GM19023 (cell line): ENCODE measurements at regions not wholly inside any gene's neighbourhood (a gene's known extent, or its start where the extent isn't known, plus 50 kb on each side); places are given as distances from the start of the nearest gene placed in this dataset.
A peak's percentile ranks its signal among the peaks of the same experiment; 100 is the strongest.

Experiments used
- ATAC-seq: cut with Tn5 transposase; IDR thresholded peaks from one replicate; pipeline ENCODE4 v1.9.1; 2021; ENCODE audit warnings: mild to moderate bottlenecking, moderate library complexity; ENCODE audit not compliant: unreplicated experiment

DNA sequence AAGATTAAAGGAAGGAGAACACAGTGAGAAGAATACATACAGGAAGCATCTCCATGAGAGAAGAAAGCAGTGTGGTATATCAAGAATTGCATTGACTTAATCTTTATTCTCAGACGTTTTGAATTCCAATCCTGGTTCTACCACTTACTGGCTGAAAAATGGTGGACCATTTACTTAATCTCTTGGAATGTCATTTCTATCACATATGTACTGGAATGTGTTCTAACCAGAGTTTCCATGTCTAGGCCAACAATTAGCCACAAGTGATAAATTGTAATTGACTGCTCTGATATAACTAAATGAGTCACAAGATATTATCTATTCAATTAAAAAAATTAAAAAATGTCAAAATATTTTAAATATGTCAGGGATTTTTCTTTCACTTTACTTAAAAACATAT lies 626.1 kb downstream of the PTPRC start:
- no peak for ATAC-seq

DNA sequence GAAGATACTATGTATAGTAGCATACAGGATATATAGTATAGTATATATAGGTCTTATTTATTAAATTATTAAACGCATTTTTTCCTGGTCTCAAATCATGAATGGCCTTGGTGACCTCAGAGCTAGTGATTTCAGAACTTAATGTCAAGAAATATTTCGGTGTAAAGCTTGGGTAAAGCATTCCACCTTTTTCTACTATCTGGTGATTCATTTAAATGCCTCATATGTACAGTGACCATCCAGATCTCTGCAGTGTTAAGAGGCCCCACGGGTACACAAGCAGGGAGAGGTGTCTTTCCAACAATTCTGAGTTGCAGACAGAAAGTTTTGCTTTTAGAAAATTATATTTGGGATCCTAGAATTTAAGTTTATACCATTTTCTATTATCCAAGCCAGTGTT lies 626.5 kb downstream of the PTPRC start:
- ATAC-seq, result no peak

DNA sequence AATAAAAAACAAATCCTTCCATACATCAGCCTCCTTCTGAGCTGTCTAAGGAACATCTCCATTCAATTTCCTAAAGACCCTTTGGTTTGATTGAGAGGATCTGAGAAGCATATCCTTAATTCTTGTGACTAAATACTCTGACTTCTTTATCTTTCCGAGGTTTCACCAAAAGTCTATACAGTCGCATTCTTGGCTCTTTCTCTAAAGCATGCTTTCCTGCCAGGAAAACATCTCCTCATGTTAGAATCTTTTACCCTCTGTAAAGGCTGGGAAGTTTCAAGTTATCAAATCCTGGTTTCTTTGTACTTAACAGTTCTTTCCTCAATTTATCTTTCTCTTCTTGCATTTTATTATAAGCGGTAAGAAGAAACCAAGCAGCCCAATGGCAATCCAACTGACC lies 630.4 kb downstream of the PTPRC start:
- no peak for ATAC-seq

DNA sequence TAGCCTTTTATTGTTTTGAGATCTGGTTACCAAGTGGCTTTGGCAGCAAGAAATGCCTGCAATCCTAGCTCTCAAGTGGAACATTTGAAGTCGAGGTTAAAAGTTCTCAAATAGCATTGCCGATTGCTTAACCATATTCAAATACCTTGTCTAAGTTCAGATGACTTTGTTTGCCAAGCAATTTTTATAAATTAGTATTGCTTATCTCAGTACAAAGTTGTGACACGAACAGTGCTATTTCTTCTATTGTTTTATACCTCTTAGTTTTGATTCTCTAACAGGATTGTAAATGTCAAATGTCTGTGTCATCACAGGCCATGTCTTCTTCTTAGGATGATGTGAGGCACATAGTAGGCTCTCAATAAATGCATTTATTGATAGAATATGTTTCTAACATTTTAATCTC lies 633.3 kb downstream of the PTPRC start:
- no peak for ATAC-seq

DNA sequence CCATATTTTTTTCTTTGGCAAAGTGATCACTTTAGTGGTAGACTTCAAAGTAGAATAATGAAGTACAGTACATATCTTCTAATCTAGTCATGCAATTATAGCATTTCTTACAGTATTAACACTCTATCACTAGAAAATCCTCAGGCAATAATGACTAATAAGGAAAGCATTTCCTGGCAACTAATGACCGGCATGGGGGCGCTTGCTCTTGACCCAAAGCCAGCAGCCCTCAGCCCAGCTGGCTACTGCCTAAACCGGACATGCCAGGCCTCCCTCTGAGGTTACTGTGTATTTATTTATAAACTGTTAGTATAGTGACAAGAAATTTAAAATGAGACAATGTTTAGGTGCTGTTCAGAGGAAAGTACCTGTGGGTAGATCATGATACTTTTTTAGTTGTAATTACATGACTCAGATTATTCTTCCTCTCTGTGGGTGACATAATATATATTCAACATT lies 633.8 kb downstream of the PTPRC start:
- peak; percentile 70 for ATAC-seq

DNA sequence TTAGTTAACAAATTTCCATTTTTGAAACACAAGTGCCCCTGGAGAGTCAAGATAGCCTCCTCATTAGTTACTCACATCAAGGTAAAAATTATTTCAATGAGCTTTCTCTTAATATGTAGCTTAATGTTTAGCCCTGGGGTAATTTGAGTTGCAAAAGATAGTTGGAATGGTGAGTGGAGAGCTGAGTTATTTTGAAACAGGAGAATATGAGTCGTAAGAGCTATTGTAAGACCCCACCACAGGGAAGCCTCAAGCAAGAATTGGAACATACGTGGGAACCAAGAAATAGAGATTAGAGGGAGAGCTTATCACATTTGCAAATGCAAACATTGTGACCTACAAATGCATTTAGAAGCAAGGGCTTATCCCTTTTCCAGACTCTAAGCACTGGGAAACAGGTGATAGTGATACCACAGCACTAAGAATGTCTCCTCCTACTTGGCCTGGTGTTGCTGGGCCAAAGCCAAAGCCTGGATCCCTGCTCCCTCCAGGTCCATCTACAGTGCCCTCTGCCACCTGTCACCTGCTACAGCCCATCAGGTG lies 635.1 kb downstream of the PTPRC start:
- ATAC-seq, result no peak

DNA sequence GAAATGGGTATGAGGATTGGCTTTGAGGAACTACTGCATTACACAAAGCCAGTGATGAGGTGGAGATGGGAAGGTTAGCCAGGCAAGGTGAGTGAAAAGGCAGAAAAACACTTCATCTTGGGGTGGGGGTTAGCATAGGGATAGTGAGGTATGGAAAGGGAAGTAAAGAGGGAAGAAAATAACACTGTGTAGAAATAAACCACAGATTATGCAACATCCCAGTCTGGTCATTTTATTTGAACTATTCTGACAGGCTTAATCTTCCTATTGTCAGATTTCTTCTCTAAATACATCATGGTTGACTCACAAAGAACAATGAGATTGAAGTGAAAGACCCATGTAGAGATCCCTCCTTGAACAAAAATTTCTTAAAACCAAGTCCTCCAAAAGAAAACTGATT lies 640.2 kb downstream of the PTPRC start:
- ATAC-seq, result no peak

DNA sequence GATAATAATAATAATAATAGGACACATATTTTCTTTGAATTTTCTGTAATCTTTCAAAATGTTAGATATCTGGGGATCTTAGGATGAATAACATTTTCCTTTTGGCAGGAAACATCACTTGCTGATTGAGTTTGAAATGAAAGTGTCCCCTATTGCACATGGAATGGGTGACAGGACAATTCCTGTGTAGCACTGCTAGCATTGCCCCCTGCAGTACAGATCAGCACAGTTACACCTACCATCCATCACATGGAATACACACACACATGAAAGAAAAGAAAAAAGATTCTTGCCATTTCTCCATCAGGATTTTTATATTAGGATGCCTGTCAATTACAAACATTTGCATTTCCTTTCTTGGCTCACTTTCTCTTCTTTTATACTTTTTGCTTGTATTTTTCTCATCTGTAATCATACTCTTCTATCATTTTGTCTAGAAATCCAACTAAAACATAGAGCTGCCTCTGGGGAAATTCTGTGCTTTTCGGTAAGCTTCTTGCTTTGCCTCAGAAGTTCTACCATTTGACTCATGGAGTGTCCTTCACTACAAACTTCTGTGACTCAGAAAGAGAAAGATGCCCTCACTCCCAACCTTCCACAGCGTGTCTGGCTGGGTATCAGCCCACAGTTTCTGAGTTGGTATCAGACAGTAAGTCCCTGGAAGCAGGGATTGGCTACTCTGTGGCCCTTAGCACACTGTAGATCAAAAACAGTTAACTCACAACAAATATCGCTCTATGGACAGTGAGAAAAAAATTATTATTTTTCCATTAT lies 641.2 kb downstream of the PTPRC start:
- peak; percentile 70 for ATAC-seq

DNA sequence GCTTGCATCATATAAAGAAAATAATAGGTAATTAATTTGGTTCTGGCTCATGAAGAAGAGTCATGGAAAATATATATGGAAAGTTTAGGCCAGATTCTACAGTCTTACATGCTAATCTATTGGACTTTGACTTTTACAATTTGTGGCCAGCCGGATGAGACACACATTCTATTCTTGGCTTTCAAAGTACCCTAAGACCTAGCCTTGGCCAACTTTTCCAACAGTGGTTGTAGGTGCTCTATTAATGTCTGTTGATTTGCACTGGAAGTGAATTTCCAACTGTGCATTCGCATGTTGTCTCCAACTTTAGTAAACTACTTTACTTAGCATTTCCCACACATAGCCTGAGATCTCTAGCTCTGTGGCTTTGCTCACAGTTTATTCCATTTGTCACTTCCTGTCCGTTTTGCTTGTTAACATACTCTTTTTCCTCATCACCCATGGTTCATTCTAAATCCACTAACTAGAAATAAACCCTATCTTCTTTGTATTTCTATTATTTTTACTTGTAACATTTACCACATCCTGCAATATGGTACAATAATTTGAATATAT lies 644.0 kb downstream of the PTPRC start:
- no peak for ATAC-seq

DNA sequence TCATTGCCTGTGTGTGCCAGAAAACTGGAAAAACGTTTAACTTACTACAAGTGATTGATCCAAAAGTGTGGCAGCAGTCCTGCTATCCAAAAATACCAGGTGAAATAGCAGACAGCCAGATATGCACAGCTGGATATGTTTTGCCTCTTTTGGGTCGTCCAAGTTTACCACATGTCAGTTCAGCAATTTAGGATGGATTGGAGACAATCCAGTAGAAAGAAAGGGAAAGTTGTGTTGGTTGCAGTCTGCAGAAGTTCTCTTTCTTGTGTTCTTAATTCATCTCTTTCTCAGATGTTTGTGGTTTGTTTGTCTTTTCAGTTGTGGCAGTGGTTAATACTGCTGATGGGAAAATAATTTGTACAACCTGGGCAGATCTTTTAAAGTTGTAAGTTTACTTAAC lies 645.0 kb downstream of the PTPRC start:
- ATAC-seq, result no peak

DNA sequence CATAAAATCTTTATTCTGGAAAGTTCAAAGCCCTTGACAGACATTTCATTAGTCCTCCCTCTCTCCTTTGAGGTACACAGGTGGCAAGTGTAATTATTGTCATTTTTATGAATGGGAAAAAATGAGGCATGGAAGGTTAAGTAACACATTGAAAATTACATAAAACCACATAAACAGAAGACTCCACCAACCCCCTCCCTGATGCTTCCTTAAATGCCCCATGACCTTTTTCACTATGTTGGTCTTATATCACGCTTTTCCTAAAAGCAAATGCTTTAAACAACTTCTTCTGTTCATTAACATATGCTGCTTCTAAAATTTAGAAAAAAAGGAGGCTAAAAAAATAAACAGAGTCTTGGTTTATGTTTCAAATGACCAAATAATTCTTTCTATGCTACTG lies 648.4 kb downstream of the PTPRC start:
- ATAC-seq, result no peak

DNA sequence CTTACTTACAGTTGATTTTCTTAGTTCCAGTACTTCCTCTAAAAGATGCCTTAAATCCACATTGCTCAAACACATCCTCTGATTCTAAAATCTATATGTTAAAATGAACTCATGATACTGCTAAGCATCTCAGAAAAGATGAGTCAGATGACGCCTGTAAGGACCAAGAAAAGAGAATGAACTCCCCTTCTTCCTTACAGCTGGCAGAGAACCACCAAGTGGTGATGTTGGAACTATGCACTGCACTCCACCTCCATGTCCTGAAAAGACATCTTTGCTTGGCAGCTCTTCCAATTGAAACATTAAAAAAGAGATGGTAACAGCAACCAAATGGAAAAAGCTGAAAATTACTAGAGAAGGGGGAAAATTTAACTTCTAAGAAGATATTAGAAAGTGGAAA lies 648.8 kb downstream of the PTPRC start:
- ATAC-seq, result no peak

DNA sequence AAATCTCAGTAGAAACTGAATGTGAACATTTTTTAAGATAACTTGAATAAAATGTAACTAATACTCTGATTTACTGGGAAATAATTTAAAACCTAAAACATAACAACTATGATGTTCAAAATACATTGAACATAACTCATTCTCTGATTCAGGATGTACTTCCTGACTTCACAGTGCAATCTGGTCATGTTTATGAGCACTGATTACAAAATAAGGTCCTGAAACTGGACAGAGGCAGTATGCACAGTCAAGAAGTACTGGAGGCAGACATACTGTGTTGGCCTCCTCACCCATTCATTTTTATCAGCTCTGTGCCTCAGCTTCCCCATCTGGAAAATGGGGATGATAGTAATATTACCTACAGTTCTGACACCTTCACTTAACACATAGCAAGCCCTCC lies 651.3 kb downstream of the PTPRC start:
- ATAC-seq, result no peak

DNA sequence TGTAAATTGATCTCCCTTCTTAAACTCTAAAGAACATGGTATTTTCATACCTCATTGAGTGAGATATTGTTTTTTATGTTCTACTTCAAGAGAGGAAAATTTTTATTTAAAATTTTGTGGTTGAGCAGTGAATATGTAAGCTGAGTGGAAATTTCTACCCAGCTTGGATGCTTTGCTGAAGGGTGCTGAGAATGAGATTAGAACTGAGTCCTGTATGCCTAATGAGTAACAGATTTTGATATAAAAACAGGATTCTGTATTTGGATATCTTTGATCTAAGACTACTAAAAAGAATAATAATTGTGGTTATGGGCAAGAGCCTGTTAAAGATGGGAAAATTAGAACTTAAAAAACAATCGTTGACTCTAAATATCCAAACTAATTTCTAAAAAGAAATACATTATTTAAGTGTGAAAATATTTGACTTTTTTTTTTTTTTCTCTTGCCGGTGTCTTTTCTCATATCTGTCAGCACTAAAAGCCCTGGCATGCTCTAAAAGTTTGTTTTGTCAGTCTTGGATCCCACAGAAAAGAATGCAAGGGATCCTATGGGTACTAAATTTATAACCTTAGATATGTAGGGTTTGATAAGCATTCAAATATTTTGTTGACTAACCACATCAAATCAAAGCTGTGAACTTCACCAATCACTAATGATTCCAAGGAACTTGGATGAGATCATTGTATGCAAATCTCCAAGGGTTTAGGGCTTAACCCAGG lies 652.3 kb downstream of the PTPRC start:
- ATAC-seq, result no peak

DNA sequence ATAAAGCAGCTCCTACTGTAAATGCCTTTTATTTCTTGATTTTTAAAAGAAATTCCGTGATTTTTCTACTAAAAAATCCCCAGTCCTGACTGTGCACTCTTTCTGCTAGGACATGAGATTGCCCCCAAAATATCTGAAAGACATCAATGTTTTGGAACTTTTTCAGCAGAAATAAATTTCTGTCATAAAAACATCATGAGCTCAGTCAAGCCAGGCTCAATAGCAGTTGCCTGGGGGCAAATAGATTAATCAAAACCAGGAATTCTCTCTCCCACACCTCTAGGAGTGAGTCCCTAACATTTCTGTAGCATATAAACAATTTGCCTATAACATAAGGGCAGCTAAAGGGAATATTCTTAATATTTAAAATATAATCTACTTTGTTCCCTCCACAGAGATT lies 654.1 kb downstream of the PTPRC start:
- no peak for ATAC-seq

DNA sequence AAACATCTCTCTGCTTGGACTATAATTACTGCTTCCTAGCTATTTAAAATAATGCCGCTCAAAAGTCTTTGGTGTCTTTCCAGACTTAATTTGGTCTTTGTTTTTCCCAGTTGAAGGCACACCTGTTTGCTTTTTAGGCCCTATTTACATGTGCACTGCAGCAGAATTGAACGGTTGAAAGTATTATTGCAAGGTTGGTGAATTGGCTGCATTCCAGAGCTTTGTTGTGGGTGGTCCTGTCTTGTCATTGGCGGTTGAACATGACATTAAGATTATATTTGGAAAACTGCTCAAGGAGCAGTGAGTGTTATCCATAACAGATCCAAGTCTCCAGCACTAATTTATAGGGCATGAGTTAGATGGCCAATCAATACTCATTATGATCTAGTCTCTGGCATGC lies 656.3 kb downstream of the PTPRC start:
- no peak for ATAC-seq

DNA sequence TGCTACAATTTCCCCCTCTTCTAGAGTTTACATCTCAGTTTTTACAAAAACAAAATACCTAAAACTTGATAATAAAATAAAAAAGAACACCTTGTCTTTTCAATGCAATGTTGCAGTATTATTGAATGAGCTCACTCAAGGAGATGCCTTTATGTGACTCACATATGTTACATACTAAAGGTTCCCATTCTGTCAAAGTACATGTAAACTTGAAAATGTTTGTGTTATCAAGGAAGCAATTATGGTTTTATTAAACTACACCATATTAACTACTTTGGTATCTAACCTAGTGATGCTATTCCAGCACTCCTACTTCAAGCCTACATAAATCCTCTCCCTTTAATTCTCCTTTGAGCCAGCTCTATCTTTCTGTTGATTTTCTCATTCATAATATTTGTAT lies 658.3 kb downstream of the PTPRC start:
- no peak for ATAC-seq

DNA sequence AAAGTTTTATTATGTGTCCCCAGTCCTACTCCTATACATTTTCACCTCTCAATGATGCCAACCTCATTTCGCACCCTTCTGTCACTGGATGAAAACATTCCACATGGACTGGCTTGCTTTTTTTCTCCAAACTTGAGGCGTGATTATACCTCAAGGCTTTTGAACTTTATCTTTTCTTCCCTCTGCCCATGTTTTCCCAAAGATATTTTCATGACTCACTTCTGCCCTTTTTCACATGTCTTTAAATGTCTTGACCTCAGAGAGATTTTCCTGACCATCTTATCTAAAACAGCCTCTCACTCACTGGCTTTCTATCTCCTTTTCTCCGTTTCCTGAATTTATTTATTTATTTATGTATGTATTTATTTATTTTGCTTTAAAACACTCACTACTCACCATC lies 659.0 kb downstream of the PTPRC start:
- ATAC-seq, result no peak

DNA sequence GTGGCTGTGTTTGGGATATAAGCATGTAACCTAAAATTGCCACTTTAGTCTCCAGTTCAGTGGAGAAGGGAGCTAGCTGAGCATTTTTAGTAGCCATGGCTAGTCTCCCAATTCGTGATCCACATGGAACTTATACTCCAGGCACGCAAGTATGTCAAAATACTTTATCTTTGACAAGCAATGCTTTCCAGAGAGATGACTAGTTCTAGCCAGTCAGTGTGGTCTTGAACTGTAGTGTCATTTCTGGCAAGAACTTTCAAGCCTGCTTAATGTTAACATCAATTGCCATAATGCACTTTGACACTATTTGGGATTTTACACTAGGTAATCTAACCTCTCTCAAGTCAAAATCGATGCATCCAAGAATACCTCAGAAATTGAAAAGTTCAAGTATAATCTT lies 660.0 kb downstream of the PTPRC start:
- ATAC-seq, result no peak

DNA sequence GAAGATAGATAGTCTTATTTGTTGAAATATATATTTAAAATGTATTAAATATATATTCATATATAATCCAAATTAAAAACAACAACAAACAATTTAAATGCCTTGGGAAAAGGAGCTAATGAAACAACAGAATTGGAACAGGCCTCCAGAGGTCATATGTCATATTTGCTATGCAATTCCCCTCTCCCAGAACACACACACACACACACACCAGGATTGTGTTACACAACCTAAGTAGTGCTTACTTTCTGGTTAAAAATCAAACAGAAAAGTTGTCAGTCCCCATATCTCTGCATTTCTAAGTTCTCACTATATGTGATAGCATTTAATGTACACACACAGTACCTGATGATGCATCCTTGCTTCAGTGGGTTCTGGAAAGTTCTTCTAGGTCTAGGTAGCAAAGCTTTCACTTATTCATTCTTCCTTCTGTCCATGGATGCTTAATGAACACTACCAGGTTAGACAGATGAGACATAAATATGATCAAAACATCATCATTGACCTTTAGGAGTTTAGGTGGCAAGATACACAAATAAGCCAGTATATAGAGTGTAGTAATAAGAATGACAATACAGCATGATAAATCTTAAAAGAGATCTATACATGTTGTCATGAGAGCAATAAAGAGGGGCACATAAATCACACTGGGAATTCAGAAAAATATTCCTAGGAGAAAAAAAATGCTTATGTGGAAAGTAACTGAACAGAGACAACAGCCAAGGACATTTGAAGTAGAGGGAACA lies 662.8 kb downstream of the PTPRC start:
- ATAC-seq, result no peak

DNA sequence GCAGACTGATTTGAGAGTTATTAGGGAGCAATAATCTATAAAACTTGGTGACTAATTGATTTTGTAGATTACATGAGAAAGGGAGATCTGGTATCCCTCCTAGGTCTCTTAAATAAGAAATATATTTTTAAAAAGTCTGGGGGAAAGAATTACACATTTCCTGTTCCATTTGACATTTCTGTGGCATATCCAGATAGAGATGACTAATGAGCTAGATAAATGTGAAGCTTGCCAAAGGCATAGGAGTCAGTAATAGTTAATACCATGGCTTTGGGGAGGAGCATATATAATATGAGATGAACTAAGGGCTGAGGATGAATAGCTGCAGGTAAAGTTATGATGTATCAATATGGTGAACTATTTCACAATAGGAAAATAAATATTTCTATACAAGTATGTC lies 663.7 kb downstream of the PTPRC start:
- ATAC-seq, result no peak
